RPMI8226 (cell line): ENCODE measurements at regions not wholly inside any gene's neighbourhood (a gene's known extent, or its start where the extent isn't known, plus 50 kb on each side); places are given as distances from the start of the nearest gene placed in this dataset.

Experiments
- DNase-seq: peaks from one replicate; pipeline ENCODE4 v3.0.0-alpha.2; 2015

- DNase-seq = peak; percentile 34
Measured at GRCh38 chr9:126750941-126751725, 53.7 kb upstream of the ZBTB43 start.

- no peak for DNase-seq
Measured at GRCh38 chr9:126752376-126752775, 52.5 kb upstream of the ZBTB43 start.

- no peak for DNase-seq
Measured at GRCh38 chr9:126752881-126753670, 51.8 kb upstream of the ZBTB43 start.

DNA sequence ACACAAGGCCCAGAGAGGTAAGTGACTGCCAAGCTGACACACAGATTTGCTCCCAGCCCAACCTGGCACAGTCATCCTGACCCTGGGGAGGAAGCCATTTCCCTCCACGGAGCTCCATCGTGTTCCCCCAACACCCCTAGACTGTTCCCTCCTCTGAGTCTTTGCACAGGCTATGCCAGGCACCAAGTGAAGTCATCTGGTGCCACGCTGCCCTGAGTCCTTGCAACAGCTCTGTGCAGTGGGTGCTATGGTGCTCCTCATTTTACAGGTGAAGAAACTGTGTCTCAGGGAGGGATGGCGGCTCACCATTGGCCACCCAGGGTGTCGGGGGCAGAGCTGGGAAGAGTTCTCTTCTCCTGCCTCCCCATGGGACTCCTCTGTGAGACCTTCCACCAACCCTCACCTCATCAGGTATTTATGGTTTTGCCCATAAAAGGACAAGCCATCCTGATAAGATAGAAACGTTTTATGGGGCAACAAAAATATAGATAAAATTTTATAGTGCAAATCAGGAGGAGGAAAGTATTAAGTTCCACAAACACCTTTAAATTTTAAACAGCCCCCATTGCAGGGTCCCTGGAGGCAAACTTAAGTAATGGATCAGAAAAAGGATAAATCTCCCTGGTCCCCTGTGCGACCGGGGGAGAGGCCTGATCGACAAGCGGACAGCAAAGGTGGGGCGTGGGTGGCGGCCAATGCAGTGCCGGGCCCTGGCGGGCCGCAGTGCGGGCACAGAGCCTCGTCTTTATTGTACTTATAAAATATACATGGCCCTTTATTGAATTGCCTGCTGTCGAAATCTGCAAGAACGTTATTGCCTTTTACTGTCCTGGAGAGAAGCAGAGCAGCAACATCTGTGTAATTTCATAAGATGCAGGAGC, 50.2 kb upstream of the ZBTB43 start:
- DNase-seq = no peak
